ENCODE measurements at regions not wholly inside any gene's neighbourhood (a gene's known extent, or its start where the extent isn't known, plus 50 kb on each side); places are given as distances from the start of the nearest gene placed in this dataset.

GRCh38 chr2:143822736-143823135, 693.5 kb downstream of the ARHGAP15 start:
- no peak for DNase-seq (ENCODE audit: low read depth in 2 of 2)

DNA sequence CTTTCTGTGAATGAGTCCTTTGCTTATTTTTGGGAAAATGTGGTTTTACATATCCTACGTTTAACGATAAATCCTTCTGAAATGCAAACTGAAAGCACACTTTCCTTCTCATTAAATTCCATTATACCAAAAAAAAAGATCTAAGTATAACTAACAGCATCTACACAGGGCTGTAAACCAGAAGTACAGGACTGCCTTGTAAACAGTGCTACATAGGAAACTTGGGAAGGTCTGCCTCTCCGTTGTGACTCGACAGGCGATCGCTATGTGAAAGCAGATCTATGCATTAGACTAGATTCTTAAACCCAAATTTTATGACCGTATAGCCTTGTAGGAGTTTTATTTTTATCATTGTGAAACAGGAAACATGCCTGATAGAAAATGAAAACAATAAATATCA, 690.5 kb downstream of the ARHGAP15 start:
- no peak for DNase-seq (ENCODE audit: low read depth in 2 of 2)

GRCh38 chr2:143819190-143819735, 690.0 kb downstream of the ARHGAP15 start:
- DNase-seq (ENCODE audit: low read depth in 2 of 2) = no peak

All from stimulated activated CD4-positive, alpha-beta T cell treated with anti-CD3 and anti-CD28 coated beads, Interleukin-12 subunit alpha, Interleukin-12 subunit beta, amount 100 ng/mL, for 24 hours (primary cell).